IMR-90 (cell line): ENCODE measurements at regions not wholly inside any gene's neighbourhood (a gene's known extent, or its start where the extent isn't known, plus 50 kb on each side); places are given as distances from the start of the nearest gene placed in this dataset.

Source experiments
- ATAC-seq: fragments of 200-7000 bp; cut with Tn5 transposase; 2 replicates; pipeline ENCODE4 v1.9.1; 2020; ENCODE audit warnings: low read depth, mild to moderate bottlenecking, moderate library complexity
- BruUV-seq: library from RNA; stranded (reverse); fragments of 400-500 nt; replicated peaks from 2 replicates; lab custom pipeline; 2021; lab: Mats Ljungman, UMichigan
- CTCF ChIA-PET: fragments of 300-600 bp; formaldehyde crosslinking; extraction: SDS; loops from one replicate; lab custom pipeline; 2021; ENCODE audit warnings: antibody characterized with exemption; lab: Yijun Ruan, JAX
- POLR2A ChIA-PET: fragments of 300-600 bp; sonication (Branson Sonifier 250); formaldehyde crosslinking; loops from one replicate; lab custom pipeline; 2022; ENCODE audit warnings: antibody characterized with exemption; ENCODE audit not compliant: unreplicated experiment; lab: Charles Lee
- DNase-seq: peaks from one replicate; pipeline ENCODE4 v3.0.0; 2013
- H2AFZ ChIP-seq: replicated peaks from 2 replicates; pipeline ENCODE3; 2013; ENCODE audit warnings: low read length, mild to moderate bottlenecking; ENCODE audit not compliant: poor library complexity
- H2AK5ac ChIP-seq: 2 replicates; pipeline ENCODE4 v1.6.1; 2013; ENCODE audit warnings: low read depth, low read length, inconsistent platforms
- H2AK9ac ChIP-seq: replicated peaks from 2 replicates; pipeline ENCODE3; 2013; ENCODE audit warnings: mild to moderate bottlenecking, low read depth, low read length, moderate library complexity; ENCODE audit not compliant: poor library complexity
- H2BK120ac ChIP-seq: 2 replicates; pipeline ENCODE4 v1.6.1; 2013; ENCODE audit warnings: low read depth, low read length, inconsistent platforms
- H2BK15ac ChIP-seq: 3 replicates; pipeline ENCODE4 v1.6.1; 2013; ENCODE audit warnings: low read depth, low read length, inconsistent platforms
- H2BK20ac ChIP-seq: 2 replicates; pipeline ENCODE4 v1.6.1; 2013; ENCODE audit warnings: low read depth, mild to moderate bottlenecking, inconsistent platforms, low read length, moderate library complexity
- H2BK5ac ChIP-seq: 2 replicates; pipeline ENCODE4 v1.6.1; 2013; ENCODE audit warnings: mild to moderate bottlenecking, low read depth, low read length, inconsistent platforms; ENCODE audit not compliant: poor library complexity, severe bottlenecking
- H3K14ac ChIP-seq: replicated peaks from 2 replicates; pipeline ENCODE4 v1.6.1; 2013; ENCODE audit warnings: low read depth, low read length, inconsistent platforms
- H3K18ac ChIP-seq: 2 replicates; pipeline ENCODE4 v1.6.1; 2013; ENCODE audit warnings: low read depth, low read length, control low read depth
- H3K23ac ChIP-seq: 2 replicates; pipeline ENCODE4 v1.6.1; 2013; ENCODE audit warnings: low read depth, low read length, inconsistent platforms
- H3K27ac ChIP-seq: 2 replicates; pipeline ENCODE4 v1.5.1; 2013; ENCODE audit warnings: mild to moderate bottlenecking, control low read depth, low read length; ENCODE audit not compliant: insufficient read depth
- H3K27me3 ChIP-seq: 2 replicates; pipeline ENCODE4 v1.6.1; 2013; ENCODE audit warnings: low read length; ENCODE audit not compliant: control insufficient read depth, insufficient read depth
- H3K36me3 ChIP-seq: 2 replicates; pipeline ENCODE4 v1.6.1; 2013; ENCODE audit warnings: low read length, mixed read lengths; ENCODE audit not compliant: control insufficient read depth, insufficient read depth
- H3K4ac ChIP-seq: 2 replicates; pipeline ENCODE4 v1.6.1; 2013; ENCODE audit warnings: low read depth, low read length, inconsistent platforms
- H3K4me1 ChIP-seq: 2 replicates; pipeline ENCODE4 v1.6.1; 2013; ENCODE audit warnings: low read length, mixed read lengths; ENCODE audit not compliant: control insufficient read depth, insufficient read depth
- H3K4me2 ChIP-seq: 2 replicates; pipeline ENCODE4 v1.6.1; 2013; ENCODE audit warnings: low read depth, mild to moderate bottlenecking, control low read depth, low read length, moderate library complexity
- H3K4me3 ChIP-seq: 2 replicates; pipeline ENCODE4 v1.5.1; 2013; ENCODE audit warnings: low read depth, mild to moderate bottlenecking, control low read depth, low read length, moderate library complexity; ENCODE audit not compliant: insufficient read depth
- H3K56ac ChIP-seq: 2 replicates; pipeline ENCODE4 v1.6.1; 2013; ENCODE audit warnings: low read length, inconsistent platforms; ENCODE audit not compliant: insufficient read depth; ENCODE audit errors: extremely low read depth
- H3K79me1 ChIP-seq, 2 experiments: 2 replicates each; pipeline ENCODE4 v1.6.1; 2013; ENCODE audit warnings: low read length in 2 of 2, inconsistent platforms in 1 of 2, low read depth in 1 of 2
- H3K9ac ChIP-seq: 2 replicates; pipeline ENCODE4 v1.6.1; 2013; ENCODE audit warnings: low read depth, low read length, control low read depth
- H3K9me1 ChIP-seq: 2 replicates; pipeline ENCODE4 v1.6.1; 2013; ENCODE audit warnings: low read length, inconsistent platforms; ENCODE audit not compliant: insufficient read depth
- H3K9me3 ChIP-seq: 2 replicates; pipeline ENCODE4 v1.6.1; 2013; ENCODE audit warnings: low read length; ENCODE audit not compliant: control insufficient read depth, insufficient read depth
- H4K20me1 ChIP-seq: 2 replicates; pipeline ENCODE4 v1.6.1; 2013; ENCODE audit warnings: low read length, inconsistent platforms; ENCODE audit not compliant: insufficient read depth
- H4K5ac ChIP-seq: 2 replicates; pipeline ENCODE4 v1.6.1; 2013; ENCODE audit warnings: mild to moderate bottlenecking, low read depth, low read length, control low read depth
- H4K8ac ChIP-seq, 2 experiments: 2 replicates each; pipeline ENCODE4 v1.6.1; 2013; ENCODE audit warnings: low read depth in 2 of 2, low read length in 2 of 2, control low read depth in 1 of 2, inconsistent platforms in 1 of 2
- H4K91ac ChIP-seq: 2 replicates; pipeline ENCODE4 v1.6.1; 2013; ENCODE audit warnings: low read depth, low read length, inconsistent platforms; ENCODE audit not compliant: insufficient read depth
- BHLHE40 ChIP-seq: fragments of 150-350 bp; IDR thresholded peaks from 2 replicates; pipeline ENCODE4 v1.6.1; 2016; ENCODE audit warnings: mild to moderate bottlenecking, low read depth, low read length
- CEBPB ChIP-seq: IDR thresholded peaks from 2 replicates; pipeline ENCODE4 v1.6.1; 2012; ENCODE audit warnings: low read depth, low read length, improper control_type of control experiment
- ELK1 ChIP-seq: fragments of 150-350 bp; IDR thresholded peaks from 2 replicates; pipeline ENCODE4 v1.6.1; 2016; ENCODE audit warnings: low read depth, mild to moderate bottlenecking, low read length, moderate library complexity, borderline replicate concordance
- FOS ChIP-seq: fragments of 150-350 bp; IDR thresholded peaks from 2 replicates; pipeline ENCODE4 v1.6.1; 2016; ENCODE audit warnings: low read depth, low read length
- MAFK ChIP-seq: IDR thresholded peaks from 2 replicates; pipeline ENCODE4 v1.6.1; 2012; ENCODE audit warnings: low read depth, low read length, improper control_type of control experiment
- MXI1 ChIP-seq: IDR thresholded peaks from 2 replicates; pipeline ENCODE4 v1.6.1; 2012; ENCODE audit warnings: low read depth, mild to moderate bottlenecking, low read length, moderate library complexity, borderline replicate concordance
- POLR2A ChIP-seq: IDR thresholded peaks from 2 replicates; pipeline ENCODE4 v1.6.1; 2012; ENCODE audit warnings: mild to moderate bottlenecking, low read depth, low read length
- RAD21 ChIP-seq: IDR thresholded peaks from 2 replicates; pipeline ENCODE4 v1.6.1; 2012; ENCODE audit warnings: low read length, improper control_type of control experiment
- RCOR1 ChIP-seq: IDR thresholded peaks from 2 replicates; pipeline ENCODE4 v1.6.1; 2012; ENCODE audit warnings: mild to moderate bottlenecking, low read length, improper control_type of control experiment; ENCODE audit not compliant: insufficient replicate concordance
- RFX5 ChIP-seq: IDR thresholded peaks from 2 replicates; pipeline ENCODE4 v1.8.0; 2012; ENCODE audit warnings: low read depth, mild to moderate bottlenecking, low read length, moderate library complexity
- USF2 ChIP-seq: fragments of 150-350 bp; IDR thresholded peaks from 2 replicates; pipeline ENCODE4 v1.6.1; 2017; ENCODE audit warnings: mild to moderate bottlenecking, antibody characterized with exemption, low read length, low read depth
- WGBS, 2 experiments: methylation state at CpG; one replicate each; pipeline versions ENCODE4 v1.1.5 to v1.1.7; 2013; ENCODE audit warnings: missing lambda C conversion rate in 2 of 2; ENCODE audit not compliant: insufficient read length in 1 of 2; ENCODE audit errors: extremely low coverage in 2 of 2; 5-methylcytosine and 5-hydroxymethylcytosine counted together
- dilution Hi-C: fragments of 300-500 bp; cut with HindIII; formaldehyde crosslinking; loops from one replicate; pipeline ENCODE4 v1.14.3; 2018; ENCODE audit warnings: low sequenced_read_pairs; ENCODE audit not compliant: unreplicated experiment
- in situ Hi-C: fragments of 300-500 bp; cut with MboI; formaldehyde crosslinking; loops from 3 replicates; pipeline ENCODE4 v1.14.3; 2019; ENCODE audit warnings: low sequenced_read_pairs, inconsistent platforms, mixed read lengths
- intact Hi-C: fragments of 100-400 bp; cut with micrococcal nuclease; formaldehyde crosslinking; loops from 2 replicates; pipeline ENCODE4 v1.10.0; 2022
- TF ChIP-seq, protein P1 (sequence below): conservative IDR thresholded peaks from 2 replicates; pipeline ENCODE4 v1.5.1; 2012; ENCODE audit warnings: mild to moderate bottlenecking, low read depth, low read length, improper control_type of control experiment

GRCh38 chr2:43008388-43008787, 216.0 kb upstream of the HAAO start:
- no peak overlapping the region for H4K91ac ChIP-seq
- no peak overlapping the region for H4K5ac ChIP-seq
- no peak overlapping the region for H3K56ac ChIP-seq
- 83% methylated on average over 3 of the region's 4 CpGs; no CpG with 5 or more reads in 1 of the 2 experiments for whole genome bisulfite sequencing, 2 experiments
- H3K4me1 ChIP-seq, result no peaks in the 10 kb centered on the region; the same call in 1 of the 2 replicates
- intact Hi-C loops (no loop called here), dilution Hi-C loops (no loop called here), in situ Hi-C loops (no loop called here)
- no peak overlapping the region for H2BK120ac ChIP-seq
- no peaks in the 10 kb centered on the region for H3K36me3 ChIP-seq
- H2AK9ac ChIP-seq, result no peak overlapping the region
- H3K27ac ChIP-seq, result no peak overlapping the region
- DNase-seq, result no peak
- H3K4me3 ChIP-seq, result no peak overlapping the region
- H2BK5ac ChIP-seq, result no peak overlapping the region
- ATAC-seq, result no peak
- no peak overlapping the region for H3K23ac ChIP-seq
- peaks cover 3% of the 10 kb centered on the region; the same call in 1 of the 2 replicates for H3K9me3 ChIP-seq
- H4K8ac ChIP-seq, result no peak overlapping the region
- H3K9ac ChIP-seq, result no peak overlapping the region
- H2BK20ac ChIP-seq, result no peak overlapping the region
- no peaks in the 10 kb centered on the region for H3K9me1 ChIP-seq
- H3K18ac ChIP-seq, result no peak overlapping the region
- no peak overlapping the region for H3K4ac ChIP-seq
- peak overlapping the region; percentile 47 for H2AFZ ChIP-seq
- H3K27me3 ChIP-seq, result no peaks in the 10 kb centered on the region
- H2BK15ac ChIP-seq, result no peak overlapping the region
- no peaks in the 10 kb centered on the region for H3K79me1 ChIP-seq
- BruUV-seq, result no TSS peak
- no peak overlapping the region for H3K4me2 ChIP-seq
- no peak overlapping the region for H3K14ac ChIP-seq
- CTCF ChIA-PET, result no interaction called here
- no peak overlapping the region for H2AK5ac ChIP-seq
- no peak for TF ChIP-seq ELK1
- no peak for TF ChIP-seq BHLHE40
- no peak for TF ChIP-seq MXI1
- TF ChIP-seq RCOR1, result no peak
- no peak for TF ChIP-seq MAFK
- no peak for TF ChIP-seq RAD21
- TF ChIP-seq FOS, result no peak
- TF ChIP-seq POLR2A, result no peak
- TF ChIP-seq RFX5, result no peak
- TF ChIP-seq, protein P1, sequence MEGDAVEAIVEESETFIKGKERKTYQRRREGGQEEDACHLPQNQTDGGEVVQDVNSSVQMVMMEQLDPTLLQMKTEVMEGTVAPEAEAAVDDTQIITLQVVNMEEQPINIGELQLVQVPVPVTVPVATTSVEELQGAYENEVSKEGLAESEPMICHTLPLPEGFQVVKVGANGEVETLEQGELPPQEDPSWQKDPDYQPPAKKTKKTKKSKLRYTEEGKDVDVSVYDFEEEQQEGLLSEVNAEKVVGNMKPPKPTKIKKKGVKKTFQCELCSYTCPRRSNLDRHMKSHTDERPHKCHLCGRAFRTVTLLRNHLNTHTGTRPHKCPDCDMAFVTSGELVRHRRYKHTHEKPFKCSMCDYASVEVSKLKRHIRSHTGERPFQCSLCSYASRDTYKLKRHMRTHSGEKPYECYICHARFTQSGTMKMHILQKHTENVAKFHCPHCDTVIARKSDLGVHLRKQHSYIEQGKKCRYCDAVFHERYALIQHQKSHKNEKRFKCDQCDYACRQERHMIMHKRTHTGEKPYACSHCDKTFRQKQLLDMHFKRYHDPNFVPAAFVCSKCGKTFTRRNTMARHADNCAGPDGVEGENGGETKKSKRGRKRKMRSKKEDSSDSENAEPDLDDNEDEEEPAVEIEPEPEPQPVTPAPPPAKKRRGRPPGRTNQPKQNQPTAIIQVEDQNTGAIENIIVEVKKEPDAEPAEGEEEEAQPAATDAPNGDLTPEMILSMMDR, result no peak
- TF ChIP-seq USF2, result no peak
- no peak for TF ChIP-seq CEBPB
- POLR2A ChIA-PET, result no interaction called here
- H4K20me1 ChIP-seq, result no peaks in the 10 kb centered on the region
